ENCODE measurements at regions not wholly inside any gene's neighbourhood (a gene's known extent, or its start where the extent isn't known, plus 50 kb on each side); places are given as distances from the start of the nearest gene placed in this dataset.

DNA sequence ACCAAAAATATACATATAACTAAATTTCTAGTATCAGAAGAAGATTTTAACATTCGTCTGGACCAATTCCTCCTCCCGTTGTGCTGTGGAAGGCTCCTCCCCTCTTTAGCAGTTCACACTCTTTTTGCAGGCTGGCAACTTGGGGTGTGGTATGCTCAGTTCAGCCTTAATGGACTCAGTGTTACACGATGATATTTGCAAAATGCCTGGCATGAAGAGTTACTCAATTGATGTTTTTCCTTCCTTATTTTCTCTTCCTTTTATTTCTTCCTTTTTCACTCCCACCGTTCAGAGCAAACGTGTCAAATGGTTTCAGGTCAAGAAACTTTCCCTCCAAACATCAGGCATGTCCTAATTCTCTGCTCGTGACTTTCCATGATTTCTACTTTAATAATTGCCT, 248.3 kb downstream of the PHF14 start:
- H3K27ac ChIP-seq (ENCODE audit: low read length), result no peak overlapping the region
- TF ChIP-seq, protein P1, sequence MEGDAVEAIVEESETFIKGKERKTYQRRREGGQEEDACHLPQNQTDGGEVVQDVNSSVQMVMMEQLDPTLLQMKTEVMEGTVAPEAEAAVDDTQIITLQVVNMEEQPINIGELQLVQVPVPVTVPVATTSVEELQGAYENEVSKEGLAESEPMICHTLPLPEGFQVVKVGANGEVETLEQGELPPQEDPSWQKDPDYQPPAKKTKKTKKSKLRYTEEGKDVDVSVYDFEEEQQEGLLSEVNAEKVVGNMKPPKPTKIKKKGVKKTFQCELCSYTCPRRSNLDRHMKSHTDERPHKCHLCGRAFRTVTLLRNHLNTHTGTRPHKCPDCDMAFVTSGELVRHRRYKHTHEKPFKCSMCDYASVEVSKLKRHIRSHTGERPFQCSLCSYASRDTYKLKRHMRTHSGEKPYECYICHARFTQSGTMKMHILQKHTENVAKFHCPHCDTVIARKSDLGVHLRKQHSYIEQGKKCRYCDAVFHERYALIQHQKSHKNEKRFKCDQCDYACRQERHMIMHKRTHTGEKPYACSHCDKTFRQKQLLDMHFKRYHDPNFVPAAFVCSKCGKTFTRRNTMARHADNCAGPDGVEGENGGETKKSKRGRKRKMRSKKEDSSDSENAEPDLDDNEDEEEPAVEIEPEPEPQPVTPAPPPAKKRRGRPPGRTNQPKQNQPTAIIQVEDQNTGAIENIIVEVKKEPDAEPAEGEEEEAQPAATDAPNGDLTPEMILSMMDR (IDR thresholded peaks at IDR 0.05; ENCODE audit: low read length), result no peak
- TF ChIP-seq EZH2 (optimal IDR thresholded peaks at IDR 0.05; ENCODE audit: low read depth, low read length) (no peak), EZH2phosphoT487 (IDR thresholded peaks at IDR 0.05; ENCODE audit: low read length) (no peak)
- no peak overlapping the region for H3K4me3 ChIP-seq (ENCODE audit: low read length)
- no peaks in the 10 kb centered on the region for H3K9me2 ChIP-seq (replicated peaks; ENCODE audit: insufficient read depth, low read length)
- H3K4me2 ChIP-seq (ENCODE audit: low read depth, low read length), result no peak overlapping the region
- H4K20me1 ChIP-seq (ENCODE audit: insufficient read depth, low read length), result no peaks in the 10 kb centered on the region
- H2AFZ ChIP-seq (ENCODE audit: low read length), result no peak overlapping the region
- H3K27me3 ChIP-seq (replicated peaks; ENCODE audit: insufficient read depth, low read length), result no peaks in the 10 kb centered on the region
- no peaks in the 10 kb centered on the region for H3K9me3 ChIP-seq (replicated peaks; ENCODE audit: insufficient read depth, low read length)
- H3K9ac ChIP-seq (ENCODE audit: low read length), result no peak overlapping the region
- H3K4me1 ChIP-seq (ENCODE audit: low read length), result no peaks in the 10 kb centered on the region
- no peaks in the 10 kb centered on the region for H3K36me3 ChIP-seq (replicated peaks; ENCODE audit: insufficient read depth, low read length)
- no peaks in the 10 kb centered on the region for H3K79me2 ChIP-seq (ENCODE audit: low read length)
- H3F3A ChIP-seq (ENCODE audit: insufficient read depth, low read length), result no peaks in the 10 kb centered on the region
- DNase-seq, result no peak

DNA sequence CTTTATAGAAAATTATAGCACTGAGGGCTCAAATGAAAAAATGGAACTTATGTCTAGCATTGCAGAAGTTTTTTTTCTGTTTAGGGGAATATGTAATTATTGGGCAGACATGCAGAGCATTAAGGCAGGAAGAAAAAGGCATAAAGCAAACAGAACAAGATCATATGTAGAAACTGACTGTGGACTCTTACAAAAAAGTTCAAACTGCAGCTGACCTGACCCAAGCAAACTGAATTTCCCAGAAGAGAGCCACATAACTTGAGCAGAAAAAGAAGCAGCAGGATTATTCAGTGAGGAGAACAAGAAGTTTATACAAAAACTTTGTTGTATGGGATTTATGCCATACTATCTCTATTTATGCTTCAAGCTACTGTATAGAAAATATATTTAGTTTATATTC, 250.9 kb downstream of the PHF14 start:
- H3K27ac ChIP-seq (ENCODE audit: low read length), result no peak overlapping the region
- H3K9me2 ChIP-seq (replicated peaks; ENCODE audit: insufficient read depth, low read length), result no peaks in the 10 kb centered on the region
- no peaks in the 10 kb centered on the region for H4K20me1 ChIP-seq (ENCODE audit: insufficient read depth, low read length)
- no peaks in the 10 kb centered on the region for H3F3A ChIP-seq (ENCODE audit: insufficient read depth, low read length)
- TF ChIP-seq, protein P1 (IDR thresholded peaks at IDR 0.05; ENCODE audit: low read length), result no peak
- TF ChIP-seq EZH2phosphoT487 (IDR thresholded peaks at IDR 0.05; ENCODE audit: low read length) (no peak), EZH2 (optimal IDR thresholded peaks at IDR 0.05; ENCODE audit: low read depth, low read length) (no peak)
- no peak overlapping the region for H3K4me3 ChIP-seq (ENCODE audit: low read length)
- no peaks in the 10 kb centered on the region for H3K79me2 ChIP-seq (ENCODE audit: low read length)
- no peaks in the 10 kb centered on the region for H3K27me3 ChIP-seq (replicated peaks; ENCODE audit: insufficient read depth, low read length)
- no peaks in the 10 kb centered on the region for H3K36me3 ChIP-seq (replicated peaks; ENCODE audit: insufficient read depth, low read length)
- no peak for DNase-seq
- no peaks in the 10 kb centered on the region for H3K9me3 ChIP-seq (replicated peaks; ENCODE audit: insufficient read depth, low read length)
- H3K9ac ChIP-seq (ENCODE audit: low read length), result no peak overlapping the region
- H2AFZ ChIP-seq (ENCODE audit: low read length), result no peak overlapping the region
- H3K4me1 ChIP-seq (ENCODE audit: low read length), result no peaks in the 10 kb centered on the region
- no peak overlapping the region for H3K4me2 ChIP-seq (ENCODE audit: low read depth, low read length)

DNA sequence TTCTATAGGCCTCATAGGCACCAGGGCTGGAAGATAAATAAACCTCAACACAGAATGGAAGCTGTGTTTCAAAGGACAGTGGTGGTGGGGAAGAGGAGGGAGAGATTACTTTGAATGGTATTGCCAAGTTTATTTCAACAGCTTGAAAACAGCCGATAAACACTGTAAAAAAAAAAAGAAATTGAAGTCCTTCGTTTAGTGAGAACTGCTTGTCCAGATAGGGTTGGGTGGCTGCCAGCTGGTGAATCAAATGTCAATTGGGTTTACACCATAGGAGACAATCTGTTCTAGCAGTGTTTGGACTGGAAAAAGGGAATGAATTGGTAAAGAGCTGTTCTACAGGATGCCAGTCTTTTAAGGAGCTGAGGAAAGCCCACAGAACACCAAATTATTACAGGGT, 254.8 kb downstream of the PHF14 start:
- no peak overlapping the region for H3K27ac ChIP-seq (ENCODE audit: low read length)
- H3K36me3 ChIP-seq (replicated peaks; ENCODE audit: insufficient read depth, low read length), result no peaks in the 10 kb centered on the region
- no peaks in the 10 kb centered on the region for H3F3A ChIP-seq (ENCODE audit: insufficient read depth, low read length)
- DNase-seq, result no peak
- H4K20me1 ChIP-seq (ENCODE audit: insufficient read depth, low read length), result no peaks in the 10 kb centered on the region
- peak overlapping the region; percentile 17; the same call in 1 of the 2 replicates for H3K4me2 ChIP-seq (ENCODE audit: low read depth, low read length)
- H3K79me2 ChIP-seq (ENCODE audit: low read length), result no peaks in the 10 kb centered on the region
- H3K4me1 ChIP-seq (ENCODE audit: low read length), result no peaks in the 10 kb centered on the region
- H3K27me3 ChIP-seq (replicated peaks; ENCODE audit: insufficient read depth, low read length), result no peaks in the 10 kb centered on the region
- TF ChIP-seq, protein P1 (IDR thresholded peaks at IDR 0.05; ENCODE audit: low read length), result no peak
- TF ChIP-seq EZH2phosphoT487 (IDR thresholded peaks at IDR 0.05; ENCODE audit: low read length) (no peak), EZH2 (optimal IDR thresholded peaks at IDR 0.05; ENCODE audit: low read depth, low read length) (no peak)
- no peak overlapping the region for H3K4me3 ChIP-seq (ENCODE audit: low read length)
- no peaks in the 10 kb centered on the region for H3K9me3 ChIP-seq (replicated peaks; ENCODE audit: insufficient read depth, low read length)
- H2AFZ ChIP-seq (ENCODE audit: low read length), result peak overlapping the region; percentile 21; the same call in 1 of the 2 replicates
- no peaks in the 10 kb centered on the region for H3K9me2 ChIP-seq (replicated peaks; ENCODE audit: insufficient read depth, low read length)
- H3K9ac ChIP-seq (ENCODE audit: low read length), result no peak overlapping the region
